ENCODE measurements at regions not wholly inside any gene's neighbourhood (a gene's known extent, or its start where the extent isn't known, plus 50 kb on each side); places are given as distances from the start of the nearest gene placed in this dataset.
"Not testable (repeated sequence)": the region's sequence is repeated elsewhere in the genome, so short reads cannot be mapped to it uniquely, and the experiment has no call there.

GRCh38 chr1:157262422-157262821 is 124.2 kb upstream of the ETV3 start:
- Histone ChIP-seq H3K36me3 (replicated peaks in 1 of 2; ENCODE audit: control insufficient read depth in 1 of 2, insufficient read depth in 2 of 2, low read length in 1 of 2) (no peaks in the 10 kb centered on the region), H3F3A (replicated peaks; ENCODE audit: insufficient read depth) (no peaks in the 10 kb centered on the region), H3K27ac (ENCODE audit: low read depth in 2 of 2, low read length in 1 of 2) (no peak overlapping the region), H2AFZ (ENCODE audit: low read depth) (no peak overlapping the region), H4K20me1 (ENCODE audit: insufficient read depth) (no peaks in the 10 kb centered on the region), H3K9ac (no peak overlapping the region), H3K27me3 (ENCODE audit: insufficient read depth) (no peaks in the 10 kb centered on the region; the same call in 1 of the 2 replicates), H3K9me3 (no peaks in the 10 kb centered on the region), H3K4me2 (no peak overlapping the region), H3K4me1 (ENCODE audit: control insufficient read depth in 1 of 2, insufficient read depth in 2 of 2, low read depth in 1 of 2, low read length in 1 of 2) (no peaks in the 10 kb centered on the region), H3K9me2 (no peaks in the 10 kb centered on the region), H3K4me3 (ENCODE audit: low read depth in 2 of 2, low read length in 1 of 2) (no peak overlapping the region), H3K79me2 (ENCODE audit: insufficient read depth) (no peaks in the 10 kb centered on the region)
- WGBS (ENCODE audit: low lambda C conversion rate) = 2% methylated on average over 2 of the region's 2 CpGs
- no peak for DNase-seq
- POLR2A ChIA-PET = no interaction called here
- no peak for TF ChIP-seq GABPA (IDR thresholded peaks at IDR 0.05; ENCODE audit: low read depth)
- TF ChIP-seq ZBTB33 (IDR thresholded peaks at IDR 0.05; ENCODE audit: borderline replicate concordance, low read depth) = no peak
- CTCF ChIA-PET = no interaction called here

- H2AFZ ChIP-seq (ENCODE audit: low read depth); H3K9ac ChIP-seq; H3K27me3 ChIP-seq (ENCODE audit: insufficient read depth); H3K27ac ChIP-seq (ENCODE audit: low read depth in 2 of 2, low read length in 1 of 2); H3K9me2 ChIP-seq; H3K79me2 ChIP-seq (ENCODE audit: insufficient read depth); H3K4me1 ChIP-seq (ENCODE audit: control insufficient read depth in 1 of 2, insufficient read depth in 2 of 2, low read depth in 1 of 2, low read length in 1 of 2); H3K9me3 ChIP-seq; DNase-seq; H4K20me1 ChIP-seq (ENCODE audit: insufficient read depth); H3K36me3 ChIP-seq (replicated peaks in 1 of 2; ENCODE audit: control insufficient read depth in 1 of 2, insufficient read depth in 2 of 2, low read length in 1 of 2); POLR2A ChIA-PET; H3K4me3 ChIP-seq (ENCODE audit: low read depth in 2 of 2, low read length in 1 of 2); H3F3A ChIP-seq (replicated peaks; ENCODE audit: insufficient read depth); H3K4me2 ChIP-seq; CTCF ChIA-PET: not testable (repeated sequence)
- under 1% methylated on average over 3 of the region's 3 CpGs for WGBS (ENCODE audit: low lambda C conversion rate)
Observed at GRCh38 chr1:157255891-157256290, 117.7 kb upstream of the ETV3 start.

- H2AFZ ChIP-seq (ENCODE audit: low read depth); H3K4me1 ChIP-seq (ENCODE audit: control insufficient read depth in 1 of 2, insufficient read depth in 2 of 2, low read depth in 1 of 2, low read length in 1 of 2); DNase-seq; H3K27ac ChIP-seq (ENCODE audit: low read depth in 2 of 2, low read length in 1 of 2); H3K9me2 ChIP-seq; H4K20me1 ChIP-seq (ENCODE audit: insufficient read depth); H3K27me3 ChIP-seq (ENCODE audit: insufficient read depth); H3F3A ChIP-seq (replicated peaks; ENCODE audit: insufficient read depth); H3K79me2 ChIP-seq (ENCODE audit: insufficient read depth); POLR2A ChIA-PET; H3K4me2 ChIP-seq; H3K36me3 ChIP-seq (replicated peaks in 1 of 2; ENCODE audit: control insufficient read depth in 1 of 2, insufficient read depth in 2 of 2, low read length in 1 of 2); H3K9ac ChIP-seq; H3K4me3 ChIP-seq (ENCODE audit: low read depth in 2 of 2, low read length in 1 of 2); CTCF ChIA-PET; H3K9me3 ChIP-seq: not testable (repeated sequence)
- 4% methylated on average over 3 of the region's 3 CpGs for WGBS (ENCODE audit: low lambda C conversion rate)
Observed at GRCh38 chr1:157254183-157254582, 116.0 kb upstream of the ETV3 start.

- no peaks in the 10 kb centered on the region for H3K79me2 ChIP-seq (ENCODE audit: insufficient read depth)
- H3K9me2 ChIP-seq = no peaks in the 10 kb centered on the region
- no peak overlapping the region for H3K27ac ChIP-seq (ENCODE audit: low read depth in 2 of 2, low read length in 1 of 2)
- no peak overlapping the region for H3K4me2 ChIP-seq
- H3K9me3 ChIP-seq = no peaks in the 10 kb centered on the region
- POLR2A ChIA-PET = no interaction called here
- no peak overlapping the region for H3K4me3 ChIP-seq (ENCODE audit: low read depth in 2 of 2, low read length in 1 of 2)
- no peaks in the 10 kb centered on the region for H3K27me3 ChIP-seq (ENCODE audit: insufficient read depth)
- CTCF ChIA-PET = interaction anchor here (1.2 kb wide), 1 partner anchor 118 kb away, joined by 4 read pairs; no protein-coding TSS in a partner anchor
- H3K9ac ChIP-seq = no peak overlapping the region
- no peak overlapping the region for H2AFZ ChIP-seq (ENCODE audit: low read depth)
- no peak for DNase-seq
- H3K4me1 ChIP-seq (ENCODE audit: control insufficient read depth in 1 of 2, insufficient read depth in 2 of 2, low read depth in 1 of 2, low read length in 1 of 2) = no peaks in the 10 kb centered on the region
- no peaks in the 10 kb centered on the region for H4K20me1 ChIP-seq (ENCODE audit: insufficient read depth)
- H3F3A ChIP-seq (replicated peaks; ENCODE audit: insufficient read depth) = no peaks in the 10 kb centered on the region
- whole genome bisulfite sequencing (ENCODE audit: low lambda C conversion rate) = 0% methylated on average over 2 of the region's 2 CpGs
- no peaks in the 10 kb centered on the region for H3K36me3 ChIP-seq (replicated peaks in 1 of 2; ENCODE audit: control insufficient read depth in 1 of 2, insufficient read depth in 2 of 2, low read length in 1 of 2)
- TF ChIP-seq RFX5 (IDR thresholded peaks at IDR 0.05; ENCODE audit: low read length) (no peak), TCF12 (IDR thresholded peaks at IDR 0.05) (no peak), RXRA (IDR thresholded peaks at IDR 0.05; ENCODE audit: borderline replicate concordance, low read depth) (no peak), PBX3 (IDR thresholded peaks at IDR 0.05) (no peak), REST (IDR thresholded peaks at IDR 0.05; ENCODE audit: low read depth, low read length) (no peak), SMC3 (IDR thresholded peaks at IDR 0.05; ENCODE audit: low read depth, low read length) (no peak), RCOR1 (IDR thresholded peaks at IDR 0.05; ENCODE audit: low read length) (no peak), FOSL2 (IDR thresholded peaks at IDR 0.05; ENCODE audit: borderline replicate concordance, low read depth) (no peak)
Observed at GRCh38 chr1:157252473-157252872, 114.3 kb upstream of the ETV3 start.

Measured in SK-N-SH (cell line).